Suprapubic skin (tissue), 4 donors: ENCODE measurements at regions not wholly inside any gene's neighbourhood (a gene's known extent, or its start where the extent isn't known, plus 50 kb on each side); places are given as distances from the start of the nearest gene placed in this dataset.

ENCODE experiments used
- EP300 ChIP-seq: sonication (generic); formaldehyde crosslinking; IDR thresholded peaks from one replicate; pipeline ENCODE4 v1.6.1; 2017; ENCODE audit warnings: antibody characterized with exemption
- POLR2A ChIP-seq, 2 donors: fragments of 450-650 bp; IDR thresholded peaks; one replicate each; pipeline ENCODE4 v1.6.1; 2017; ENCODE audit warnings: antibody characterized with exemption in 2 of 2, mild to moderate bottlenecking in 2 of 2, moderate library complexity in 2 of 2
- POLR2AphosphoS5 ChIP-seq, 3 donors: sonication (generic); formaldehyde crosslinking; IDR thresholded peaks; one replicate each; pipeline ENCODE4 v1.6.1; 2017; ENCODE audit warnings: antibody characterized with exemption in 3 of 3
- TF ChIP-seq, protein P1 (sequence below), 2 donors: fragments of 200-600 bp in 1 of 2; fragments of 450-650 bp in 1 of 2; sonication (generic) in 1 of 2; IDR thresholded peaks; one replicate each; pipeline ENCODE4 v1.5.1; 2016 to 2019; ENCODE audit warnings: antibody characterized with exemption in 2 of 2, mild to moderate bottlenecking in 1 of 2, moderate library complexity in 1 of 2

DNA sequence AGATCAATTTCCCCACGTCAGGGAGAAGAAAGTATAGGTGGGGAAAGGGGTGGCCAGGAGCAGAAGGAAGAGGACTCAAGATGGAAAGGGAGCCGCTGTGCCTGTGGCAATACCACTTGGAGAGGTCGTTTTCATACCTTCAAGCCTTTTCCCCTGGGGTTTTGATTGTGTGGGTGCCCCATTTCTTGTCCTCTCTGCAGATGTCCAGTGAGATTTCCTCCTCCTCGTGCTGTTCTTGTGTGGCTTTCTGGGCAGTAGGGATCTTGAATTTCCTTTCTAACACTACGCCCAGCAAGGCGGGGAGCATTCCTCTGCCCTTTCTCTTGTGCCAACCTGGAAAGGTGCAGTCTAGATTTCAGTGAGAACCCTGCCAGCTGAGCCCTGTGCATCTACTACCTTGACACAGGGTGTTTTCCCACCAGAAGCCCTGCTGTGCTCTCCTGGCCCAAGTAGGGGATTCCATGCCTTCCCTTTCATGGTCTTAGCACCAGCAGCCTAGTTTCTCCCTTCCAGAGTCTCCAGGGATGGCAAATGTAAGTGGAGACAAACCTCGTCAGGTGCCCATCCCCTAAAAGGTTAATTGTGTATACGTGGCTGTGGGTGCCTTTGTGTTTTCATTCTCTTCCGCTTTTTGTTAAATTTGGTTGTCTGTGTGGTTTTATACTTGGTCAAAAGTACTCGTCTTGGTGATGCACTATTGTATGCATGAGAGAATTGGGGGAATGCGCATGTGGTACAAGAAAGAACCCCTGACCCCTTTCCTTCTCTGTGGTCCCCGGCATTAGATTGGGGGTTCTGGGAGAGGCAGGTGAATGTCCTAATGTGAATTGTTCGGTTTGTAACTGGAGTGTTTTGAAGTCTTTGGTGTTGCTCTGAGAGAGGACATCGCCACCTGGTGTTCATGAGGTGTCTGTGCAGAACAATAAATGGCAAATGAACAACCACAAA, 71.4 kb upstream of the MPEG1 start:
- TF ChIP-seq, protein P1, sequence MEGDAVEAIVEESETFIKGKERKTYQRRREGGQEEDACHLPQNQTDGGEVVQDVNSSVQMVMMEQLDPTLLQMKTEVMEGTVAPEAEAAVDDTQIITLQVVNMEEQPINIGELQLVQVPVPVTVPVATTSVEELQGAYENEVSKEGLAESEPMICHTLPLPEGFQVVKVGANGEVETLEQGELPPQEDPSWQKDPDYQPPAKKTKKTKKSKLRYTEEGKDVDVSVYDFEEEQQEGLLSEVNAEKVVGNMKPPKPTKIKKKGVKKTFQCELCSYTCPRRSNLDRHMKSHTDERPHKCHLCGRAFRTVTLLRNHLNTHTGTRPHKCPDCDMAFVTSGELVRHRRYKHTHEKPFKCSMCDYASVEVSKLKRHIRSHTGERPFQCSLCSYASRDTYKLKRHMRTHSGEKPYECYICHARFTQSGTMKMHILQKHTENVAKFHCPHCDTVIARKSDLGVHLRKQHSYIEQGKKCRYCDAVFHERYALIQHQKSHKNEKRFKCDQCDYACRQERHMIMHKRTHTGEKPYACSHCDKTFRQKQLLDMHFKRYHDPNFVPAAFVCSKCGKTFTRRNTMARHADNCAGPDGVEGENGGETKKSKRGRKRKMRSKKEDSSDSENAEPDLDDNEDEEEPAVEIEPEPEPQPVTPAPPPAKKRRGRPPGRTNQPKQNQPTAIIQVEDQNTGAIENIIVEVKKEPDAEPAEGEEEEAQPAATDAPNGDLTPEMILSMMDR (IDR thresholded peaks at IDR 0.05): peak; percentile 55 to 68
- TF ChIP-seq POLR2A (IDR thresholded peaks at IDR 0.05) (no peak), POLR2AphosphoS5 (IDR thresholded peaks at IDR 0.05) (no peak), EP300 (no peak)
